ENCODE measurements at regions not wholly inside any gene's neighbourhood (a gene's known extent, or its start where the extent isn't known, plus 50 kb on each side); places are given as distances from the start of the nearest gene placed in this dataset.

GRCh38 chr4:82069883-82070638 is 303.7 kb downstream of the HNRNPD start:
- Histone ChIP-seq H3K27me3 (no peaks in the 10 kb centered on the region), H3K4me3 (no peak overlapping the region), H3K36me3 (no peaks in the 10 kb centered on the region), H3K4me1 (ENCODE audit: low read depth) (no peaks in the 10 kb centered on the region), H3K27ac (no peak overlapping the region), H3K9me3 (ENCODE audit: low read depth) (no peaks in the 10 kb centered on the region)
- TF ChIP-seq CTCF (IDR thresholded peaks at IDR 0.05; ENCODE audit: low read depth, low read length): no peak
- DNase-seq (ENCODE audit: low read depth in 1 of 2, low spot score in 1 of 2): no peak

- H3K36me3 ChIP-seq: no peaks in the 10 kb centered on the region
- H3K4me1 ChIP-seq (ENCODE audit: low read depth): no peaks in the 10 kb centered on the region
- H3K4me3 ChIP-seq: no peak overlapping the region
- TF ChIP-seq CTCF (IDR thresholded peaks at IDR 0.05; ENCODE audit: low read depth, low read length): no peak
- H3K27me3 ChIP-seq: no peaks in the 10 kb centered on the region
- DNase-seq (ENCODE audit: low read depth in 1 of 2, low spot score in 1 of 2): no peak
- H3K9me3 ChIP-seq (ENCODE audit: low read depth): no peaks in the 10 kb centered on the region
- no peak overlapping the region for H3K27ac ChIP-seq
These were observed 310.8 kb downstream of the HNRNPD start for GRCh38 chr4:82063017-82063416.

- Histone ChIP-seq H3K27ac (no peak overlapping the region), H3K4me1 (ENCODE audit: low read depth) (no peaks in the 10 kb centered on the region), H3K27me3 (no peaks in the 10 kb centered on the region), H3K36me3 (no peaks in the 10 kb centered on the region), H3K4me3 (no peak overlapping the region), H3K9me3 (ENCODE audit: low read depth) (no peaks in the 10 kb centered on the region)
- no peak for TF ChIP-seq CTCF (IDR thresholded peaks at IDR 0.05; ENCODE audit: low read depth, low read length)
- DNase-seq (ENCODE audit: low read depth in 1 of 2, low spot score in 1 of 2): no peak
These were observed 315.7 kb downstream of the HNRNPD start for GRCh38 chr4:82057990-82058544.

- DNase-seq (ENCODE audit: low read depth in 1 of 2, low spot score in 1 of 2): no peak
- no peak overlapping the region for H3K27ac ChIP-seq
- no peaks in the 10 kb centered on the region for H3K4me1 ChIP-seq (ENCODE audit: low read depth)
- no peaks in the 10 kb centered on the region for H3K9me3 ChIP-seq (ENCODE audit: low read depth)
- no peaks in the 10 kb centered on the region for H3K36me3 ChIP-seq
- no peaks in the 10 kb centered on the region for H3K27me3 ChIP-seq
- no peak for TF ChIP-seq CTCF (IDR thresholded peaks at IDR 0.05; ENCODE audit: low read depth, low read length)
- no peak overlapping the region for H3K4me3 ChIP-seq
These were observed 318.6 kb downstream of the HNRNPD start for GRCh38 chr4:82055156-82055555.

GRCh38 chr4:82053396-82053795 is 320.4 kb downstream of the HNRNPD start:
- Histone ChIP-seq H3K9me3 (ENCODE audit: low read depth) (no peaks in the 10 kb centered on the region), H3K4me1 (ENCODE audit: low read depth) (no peaks in the 10 kb centered on the region), H3K27ac (no peak overlapping the region), H3K36me3 (no peaks in the 10 kb centered on the region), H3K27me3 (no peaks in the 10 kb centered on the region), H3K4me3 (no peak overlapping the region)
- no peak for TF ChIP-seq CTCF (IDR thresholded peaks at IDR 0.05; ENCODE audit: low read depth, low read length)
- no peak for DNase-seq (ENCODE audit: low read depth in 1 of 2, low spot score in 1 of 2)

All from cardiac muscle cell (in vitro differentiated cells and primary cell).